Stimulated activated CD4-positive, alpha-beta T cell treated with anti-CD3 and anti-CD28 coated beads, TNF-alpha, amount 100 ng/mL, for 24 hours (primary cell): ENCODE measurements at regions not wholly inside any gene's neighbourhood (a gene's known extent, or its start where the extent isn't known, plus 50 kb on each side); places are given as distances from the start of the nearest gene placed in this dataset.

Experiments used
- DNase-seq, 3 experiments: peaks; one replicate each; pipeline ENCODE4 v3.0.0-alpha.2; 2020; ENCODE audit warnings: low read depth in 3 of 3

GRCh38 chr11:115030166-115030565, 351.8 kb downstream of the NXPE2 start:
- no peak for DNase-seq

- DNase-seq = no peak
Observed at GRCh38 chr11:115036406-115037180, 358.3 kb downstream of the NXPE2 start.

GRCh38 chr11:115042002-115042401, 363.7 kb downstream of the NXPE2 start:
- no peak for DNase-seq

- no peak for DNase-seq
Observed at GRCh38 chr11:115047631-115048030, 369.3 kb downstream of the NXPE2 start.

- no peak for DNase-seq
Observed at GRCh38 chr11:115049796-115050195, 371.5 kb downstream of the NXPE2 start.

GRCh38 chr11:115050756-115051155, 372.4 kb downstream of the NXPE2 start:
- DNase-seq = no peak

DNA sequence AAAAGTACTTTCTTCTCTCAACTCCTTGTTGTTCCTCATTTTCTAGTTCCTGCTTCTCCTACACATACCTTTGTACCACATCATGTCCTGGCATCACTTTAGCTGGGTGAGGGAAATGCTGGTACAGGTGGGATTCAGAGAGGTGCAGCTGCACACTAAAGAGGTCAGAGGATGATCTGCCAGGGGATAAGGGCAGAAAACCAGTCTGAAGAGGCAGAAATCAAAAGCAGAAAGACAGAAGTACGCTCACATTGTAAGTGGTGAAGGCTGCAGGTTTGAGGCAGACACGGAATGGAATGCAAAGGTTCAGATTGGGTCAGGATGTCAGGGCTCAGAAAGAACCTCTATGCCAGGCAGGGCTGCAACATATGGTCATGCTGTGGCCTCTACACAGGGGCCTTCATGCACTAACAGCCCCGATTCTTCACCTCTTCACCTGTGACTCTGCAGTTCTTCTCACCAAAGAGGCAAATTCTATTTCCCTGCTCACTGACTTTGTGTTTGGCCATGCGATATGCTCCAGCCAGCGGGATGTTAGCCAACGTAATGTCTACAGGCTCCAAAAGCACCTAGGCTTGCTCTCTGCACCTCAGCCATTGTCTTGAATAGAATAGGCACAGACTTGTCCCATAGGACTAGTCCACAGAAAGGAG, 373.7 kb downstream of the NXPE2 start:
- no peak for DNase-seq

- no peak for DNase-seq
Observed at GRCh38 chr11:115052601-115053000, 374.3 kb downstream of the NXPE2 start.

GRCh38 chr11:115054570-115055538, 376.5 kb downstream of the NXPE2 start:
- no peak for DNase-seq

DNA sequence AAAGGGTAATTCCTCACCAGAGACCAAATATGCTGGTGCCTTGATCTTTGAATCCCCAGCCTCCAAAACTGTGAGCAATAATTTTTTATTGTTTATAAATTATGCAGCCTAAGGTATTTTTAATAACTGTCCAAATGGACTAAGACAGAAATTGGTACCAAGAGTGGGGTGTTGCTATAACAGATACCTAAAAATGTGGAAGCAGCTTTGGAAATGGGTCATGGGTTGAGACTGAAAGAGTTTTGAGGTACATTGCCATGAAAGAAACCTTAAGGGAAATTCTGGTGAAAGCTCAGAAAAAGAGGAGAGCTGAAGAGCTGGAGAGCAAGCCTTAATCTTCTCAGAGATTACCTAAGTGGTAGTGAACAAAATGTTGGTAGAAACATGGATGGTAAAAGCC, 378.2 kb downstream of the NXPE2 start:
- no peak for DNase-seq

GRCh38 chr11:115060840-115061239, 382.5 kb downstream of the NXPE2 start:
- DNase-seq = no peak

GRCh38 chr11:115065314-115065713, 387.0 kb downstream of the NXPE2 start:
- no peak for DNase-seq

GRCh38 chr11:115065830-115066664, 387.7 kb downstream of the NXPE2 start:
- no peak for DNase-seq

DNA sequence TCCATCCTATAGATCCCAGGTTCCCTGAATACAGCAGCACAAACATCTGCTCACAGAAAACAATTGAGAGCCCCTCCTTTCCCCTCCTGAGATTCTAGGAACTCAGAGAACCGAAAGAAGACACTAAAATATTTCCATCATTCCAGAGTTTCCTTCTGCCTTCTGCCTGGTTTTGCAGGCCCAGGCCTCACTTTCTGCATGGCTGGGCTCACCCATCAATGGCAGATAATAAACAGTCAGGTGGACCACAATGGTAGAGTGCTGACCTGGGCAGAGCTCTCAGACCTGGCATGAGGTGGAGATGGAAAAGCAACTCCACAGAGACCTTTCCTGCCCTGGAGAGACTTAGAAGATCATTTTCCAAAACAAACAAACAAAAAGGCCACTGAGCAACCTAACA, 389.1 kb downstream of the NXPE2 start:
- no peak for DNase-seq

DNA sequence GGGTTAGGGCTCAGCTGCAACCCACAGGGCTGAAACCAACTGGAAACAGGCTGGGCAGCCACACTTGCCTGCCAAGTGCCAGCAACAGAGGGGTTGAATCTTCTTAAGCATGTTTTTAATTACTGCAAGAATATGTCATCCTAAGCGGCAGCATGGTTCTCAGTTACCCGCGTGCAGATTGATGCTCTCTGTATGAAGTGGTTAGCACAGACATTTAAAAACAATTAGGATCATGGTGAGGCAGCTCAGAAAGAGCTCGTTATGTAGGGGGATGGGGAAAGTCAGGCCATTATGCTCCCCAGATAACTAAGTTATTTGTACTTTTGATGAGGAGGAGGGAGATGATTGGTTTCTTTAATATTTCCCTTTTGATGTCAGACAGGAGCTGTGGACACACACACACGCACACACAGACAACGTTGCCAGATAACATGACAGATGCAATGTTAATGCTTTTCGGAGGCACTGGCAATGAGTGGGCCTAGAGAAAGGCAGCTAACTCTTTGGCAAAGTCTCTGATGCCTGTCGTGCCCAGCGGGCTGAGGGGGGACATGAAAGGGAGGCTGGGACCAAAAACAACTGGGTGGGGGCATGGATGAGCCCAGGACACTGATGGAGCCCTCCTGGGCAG, 389.7 kb downstream of the NXPE2 start:
- DNase-seq = no peak

DNA sequence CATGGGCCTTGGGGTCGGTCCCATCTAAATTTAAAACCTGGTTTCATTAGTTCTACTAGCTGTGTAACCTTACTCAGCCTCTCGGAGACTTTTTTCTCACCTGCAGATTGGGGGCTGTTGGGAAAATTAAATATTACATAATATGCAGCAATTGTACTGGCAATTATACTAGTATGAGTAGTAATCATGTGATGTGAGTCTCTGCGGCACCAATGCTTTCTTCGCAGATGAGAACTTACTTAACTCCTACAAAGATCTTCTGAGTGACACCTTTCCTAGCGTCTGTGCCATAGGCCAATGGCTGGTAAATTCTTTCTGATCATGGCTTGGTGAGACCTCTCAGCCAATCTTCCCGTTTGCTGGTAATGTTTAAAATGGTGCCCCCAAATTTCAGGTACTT, 391.3 kb downstream of the NXPE2 start:
- DNase-seq = no peak

DNA sequence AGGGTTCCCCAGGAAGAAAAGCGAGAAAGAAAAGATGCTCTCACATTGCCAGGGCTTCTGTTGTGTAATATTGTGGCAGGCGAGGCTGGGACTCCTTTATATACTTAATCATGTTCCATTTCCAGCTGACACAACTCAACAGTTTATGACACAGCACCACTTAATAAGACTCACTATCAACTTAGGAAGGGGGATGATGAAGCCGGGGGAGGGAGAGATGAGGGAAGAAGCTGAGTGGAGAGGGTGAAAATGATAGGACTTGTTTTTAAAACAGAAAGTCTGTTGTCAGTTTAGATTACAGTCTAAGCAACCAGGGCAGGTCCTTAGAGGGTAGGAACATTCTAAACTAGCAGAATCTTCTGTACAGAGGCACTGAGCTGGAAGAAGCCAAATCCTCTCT, 397.0 kb downstream of the NXPE2 start:
- DNase-seq = no peak

- DNase-seq = no peak
Observed at GRCh38 chr11:115077740-115078139, 399.4 kb downstream of the NXPE2 start.

GRCh38 chr11:115078461-115079438, 400.4 kb downstream of the NXPE2 start:
- DNase-seq = no peak
